IMR-90 (cell line): ENCODE measurements at regions not wholly inside any gene's neighbourhood (a gene's known extent, or its start where the extent isn't known, plus 50 kb on each side); places are given as distances from the start of the nearest gene placed in this dataset.

Source experiments
- ATAC-seq: fragments of 200-7000 bp; cut with Tn5 transposase; 2 replicates; pipeline ENCODE4 v1.9.1; 2020; ENCODE audit warnings: low read depth, mild to moderate bottlenecking, moderate library complexity
- BruUV-seq: library from RNA; stranded (reverse); fragments of 400-500 nt; replicated peaks from 2 replicates; lab custom pipeline; 2021; lab: Mats Ljungman, UMichigan
- CTCF ChIA-PET: fragments of 300-600 bp; formaldehyde crosslinking; extraction: SDS; loops from one replicate; lab custom pipeline; 2021; ENCODE audit warnings: antibody characterized with exemption; lab: Yijun Ruan, JAX
- POLR2A ChIA-PET: fragments of 300-600 bp; sonication (Branson Sonifier 250); formaldehyde crosslinking; loops from one replicate; lab custom pipeline; 2022; ENCODE audit warnings: antibody characterized with exemption; ENCODE audit not compliant: unreplicated experiment; lab: Charles Lee
- DNase-seq: peaks from one replicate; pipeline ENCODE4 v3.0.0; 2013
- H2AFZ ChIP-seq: replicated peaks from 2 replicates; pipeline ENCODE3; 2013; ENCODE audit warnings: low read length, mild to moderate bottlenecking; ENCODE audit not compliant: poor library complexity
- H2AK5ac ChIP-seq: 2 replicates; pipeline ENCODE4 v1.6.1; 2013; ENCODE audit warnings: low read depth, low read length, inconsistent platforms
- H2AK9ac ChIP-seq: replicated peaks from 2 replicates; pipeline ENCODE3; 2013; ENCODE audit warnings: mild to moderate bottlenecking, low read depth, low read length, moderate library complexity; ENCODE audit not compliant: poor library complexity
- H2BK120ac ChIP-seq: 2 replicates; pipeline ENCODE4 v1.6.1; 2013; ENCODE audit warnings: low read depth, low read length, inconsistent platforms
- H2BK15ac ChIP-seq: 3 replicates; pipeline ENCODE4 v1.6.1; 2013; ENCODE audit warnings: low read depth, low read length, inconsistent platforms
- H2BK20ac ChIP-seq: 2 replicates; pipeline ENCODE4 v1.6.1; 2013; ENCODE audit warnings: low read depth, mild to moderate bottlenecking, inconsistent platforms, low read length, moderate library complexity
- H2BK5ac ChIP-seq: 2 replicates; pipeline ENCODE4 v1.6.1; 2013; ENCODE audit warnings: mild to moderate bottlenecking, low read depth, low read length, inconsistent platforms; ENCODE audit not compliant: poor library complexity, severe bottlenecking
- H3K14ac ChIP-seq: replicated peaks from 2 replicates; pipeline ENCODE4 v1.6.1; 2013; ENCODE audit warnings: low read depth, low read length, inconsistent platforms
- H3K18ac ChIP-seq: 2 replicates; pipeline ENCODE4 v1.6.1; 2013; ENCODE audit warnings: low read depth, low read length, control low read depth
- H3K23ac ChIP-seq: 2 replicates; pipeline ENCODE4 v1.6.1; 2013; ENCODE audit warnings: low read depth, low read length, inconsistent platforms
- H3K27ac ChIP-seq: 2 replicates; pipeline ENCODE4 v1.5.1; 2013; ENCODE audit warnings: mild to moderate bottlenecking, control low read depth, low read length; ENCODE audit not compliant: insufficient read depth
- H3K27me3 ChIP-seq: 2 replicates; pipeline ENCODE4 v1.6.1; 2013; ENCODE audit warnings: low read length; ENCODE audit not compliant: control insufficient read depth, insufficient read depth
- H3K36me3 ChIP-seq: 2 replicates; pipeline ENCODE4 v1.6.1; 2013; ENCODE audit warnings: low read length, mixed read lengths; ENCODE audit not compliant: control insufficient read depth, insufficient read depth
- H3K4ac ChIP-seq: 2 replicates; pipeline ENCODE4 v1.6.1; 2013; ENCODE audit warnings: low read depth, low read length, inconsistent platforms
- H3K4me1 ChIP-seq: 2 replicates; pipeline ENCODE4 v1.6.1; 2013; ENCODE audit warnings: low read length, mixed read lengths; ENCODE audit not compliant: control insufficient read depth, insufficient read depth
- H3K4me2 ChIP-seq: 2 replicates; pipeline ENCODE4 v1.6.1; 2013; ENCODE audit warnings: low read depth, mild to moderate bottlenecking, control low read depth, low read length, moderate library complexity
- H3K4me3 ChIP-seq: 2 replicates; pipeline ENCODE4 v1.5.1; 2013; ENCODE audit warnings: low read depth, mild to moderate bottlenecking, control low read depth, low read length, moderate library complexity; ENCODE audit not compliant: insufficient read depth
- H3K56ac ChIP-seq: 2 replicates; pipeline ENCODE4 v1.6.1; 2013; ENCODE audit warnings: low read length, inconsistent platforms; ENCODE audit not compliant: insufficient read depth; ENCODE audit errors: extremely low read depth
- H3K79me1 ChIP-seq, 2 experiments: 2 replicates each; pipeline ENCODE4 v1.6.1; 2013; ENCODE audit warnings: low read length in 2 of 2, inconsistent platforms in 1 of 2, low read depth in 1 of 2
- H3K9ac ChIP-seq: 2 replicates; pipeline ENCODE4 v1.6.1; 2013; ENCODE audit warnings: low read depth, low read length, control low read depth
- H3K9me1 ChIP-seq: 2 replicates; pipeline ENCODE4 v1.6.1; 2013; ENCODE audit warnings: low read length, inconsistent platforms; ENCODE audit not compliant: insufficient read depth
- H3K9me3 ChIP-seq: 2 replicates; pipeline ENCODE4 v1.6.1; 2013; ENCODE audit warnings: low read length; ENCODE audit not compliant: control insufficient read depth, insufficient read depth
- H4K20me1 ChIP-seq: 2 replicates; pipeline ENCODE4 v1.6.1; 2013; ENCODE audit warnings: low read length, inconsistent platforms; ENCODE audit not compliant: insufficient read depth
- H4K5ac ChIP-seq: 2 replicates; pipeline ENCODE4 v1.6.1; 2013; ENCODE audit warnings: mild to moderate bottlenecking, low read depth, low read length, control low read depth
- H4K8ac ChIP-seq, 2 experiments: 2 replicates each; pipeline ENCODE4 v1.6.1; 2013; ENCODE audit warnings: low read depth in 2 of 2, low read length in 2 of 2, control low read depth in 1 of 2, inconsistent platforms in 1 of 2
- H4K91ac ChIP-seq: 2 replicates; pipeline ENCODE4 v1.6.1; 2013; ENCODE audit warnings: low read depth, low read length, inconsistent platforms; ENCODE audit not compliant: insufficient read depth
- POLR2A ChIP-seq: IDR thresholded peaks from 2 replicates; pipeline ENCODE4 v1.6.1; 2012; ENCODE audit warnings: mild to moderate bottlenecking, low read depth, low read length
- WGBS, 2 experiments: methylation state at CpG; one replicate each; pipeline versions ENCODE4 v1.1.5 to v1.1.7; 2013; ENCODE audit warnings: missing lambda C conversion rate in 2 of 2; ENCODE audit not compliant: insufficient read length in 1 of 2; ENCODE audit errors: extremely low coverage in 2 of 2; 5-methylcytosine and 5-hydroxymethylcytosine counted together
- dilution Hi-C: fragments of 300-500 bp; cut with HindIII; formaldehyde crosslinking; loops from one replicate; pipeline ENCODE4 v1.14.3; 2018; ENCODE audit warnings: low sequenced_read_pairs; ENCODE audit not compliant: unreplicated experiment
- in situ Hi-C: fragments of 300-500 bp; cut with MboI; formaldehyde crosslinking; loops from 3 replicates; pipeline ENCODE4 v1.14.3; 2019; ENCODE audit warnings: low sequenced_read_pairs, inconsistent platforms, mixed read lengths
- intact Hi-C: fragments of 100-400 bp; cut with micrococcal nuclease; formaldehyde crosslinking; loops from 2 replicates; pipeline ENCODE4 v1.10.0; 2022

DNA sequence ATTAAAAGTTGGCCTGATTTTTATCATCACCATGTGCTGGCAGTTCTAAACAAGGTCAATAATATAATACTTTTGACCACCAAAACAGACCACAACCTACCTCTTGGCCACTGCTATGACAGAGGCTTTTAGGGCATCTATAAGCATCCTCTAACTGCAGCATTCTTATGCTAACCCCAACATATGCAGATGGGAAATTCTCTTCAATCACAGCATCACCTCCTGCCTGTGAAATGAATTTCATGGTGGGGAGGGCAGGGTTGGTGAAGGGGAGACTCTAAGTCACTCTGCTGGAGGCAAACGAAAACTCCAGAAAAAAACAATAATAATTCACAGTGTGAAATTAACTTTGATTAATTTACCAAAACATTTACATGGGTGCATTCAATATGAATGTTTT is 78.8 kb upstream of the FAR2 start:
- Histone ChIP-seq H3K27me3 (no peaks in the 10 kb centered on the region; the same call in 1 of the 2 replicates), H3K23ac (no peak overlapping the region), H4K8ac (no peak overlapping the region), H2AFZ (no peak overlapping the region), H3K9me1 (no peaks in the 10 kb centered on the region), H3K18ac (no peak overlapping the region), H3K9ac (no peak overlapping the region), H3K79me1 (no peaks in the 10 kb centered on the region), H3K4me3 (no peak overlapping the region), H3K4ac (no peak overlapping the region), H3K56ac (no peak overlapping the region), H3K36me3 (no peaks in the 10 kb centered on the region), H2AK9ac (no peak overlapping the region), H2BK20ac (no peak overlapping the region), H3K4me1 (0 out of 2 replicates have a peak, but pooled peaks cover 2% of the 10 kb centered on the region), H4K5ac (no peak overlapping the region), H3K4me2 (no peak overlapping the region), H4K20me1 (no peaks in the 10 kb centered on the region), H2AK5ac (no peak overlapping the region), H4K91ac (no peak overlapping the region), H2BK5ac (no peak overlapping the region), H2BK120ac (no peak overlapping the region), H3K27ac (no peak overlapping the region), H2BK15ac (no peak overlapping the region), H3K14ac (no peak overlapping the region), H3K9me3 (no peaks in the 10 kb centered on the region)
- ATAC-seq (no peak), DNase-seq (no peak)
- CTCF ChIA-PET: no interaction called here
- no TSS peak for BruUV-seq
- POLR2A ChIA-PET: no interaction called here
- no peak for TF ChIP-seq POLR2A
- dilution Hi-C loops (no loop called here), intact Hi-C loops (no loop called here), in situ Hi-C loops (no loop called here)
- no CpG with 5 or more reads among the region's 1 CpG for WGBS, 2 experiments
